HepG2 (cell line): ENCODE measurements at regions not wholly inside any gene's neighbourhood (a gene's known extent, or its start where the extent isn't known, plus 50 kb on each side); places are given as distances from the start of the nearest gene placed in this dataset.

Experiments used
- ATAC-seq: fragments of 200-7000 bp; cut with Tn5 transposase; 3 replicates; pipeline ENCODE4 v1.9.1; 2020; ENCODE audit warnings: mild to moderate bottlenecking, moderate library complexity
- BruUV-seq: library from RNA; stranded (reverse); fragments of 400-500 nt; replicated peaks from 2 replicates; lab custom pipeline; 2021; lab: Mats Ljungman, UMichigan
- CTCF ChIA-PET: fragments of 300-600 bp; formaldehyde crosslinking; extraction: SDS; loops from one replicate; lab custom pipeline; 2021; ENCODE audit warnings: low total read pairs, inconsistent platforms, low intra/inter-chr PET ratio; lab: Yijun Ruan, JAX
- POLR2A ChIA-PET: fragments of 350-600 bp; sonication (Branson Sonifier 250); formaldehyde crosslinking; loops from one replicate; lab custom pipeline; 2020; ENCODE audit warnings: antibody characterized with exemption, inconsistent platforms; lab: Yijun Ruan, JAX
- DNase-seq: peaks from one replicate; pipeline ENCODE4 v3.0.0-alpha.2; 2015; ENCODE audit warnings: low spot score
- FAIRE-seq: peaks from 3 replicates; lab custom pipeline; 2011; peaks lifted over from hg19 to GRCh38; lab: Jason Lieb, UNC
- H2AFZ ChIP-seq: one replicate; pipeline ENCODE4 v1.6.1; 2011; ENCODE audit warnings: low read length, inconsistent platforms
- H3K27ac ChIP-seq: fragments of 300-600 bp; 3 replicates; pipeline ENCODE4 v1.8.0; 2011; ENCODE audit warnings: mixed run types, mild to moderate bottlenecking, mixed read lengths, low read length, inconsistent platforms; ENCODE audit not compliant: insufficient read depth; ENCODE audit errors: extremely low read length
- H3K27me3 ChIP-seq, 2 experiments: fragments of 200-600 bp in 1 of 2; 2 replicates in 1 of 2; 3 replicates in 1 of 2; pipeline versions ENCODE4 v1.6.0 to v1.8.0; 2011; ENCODE audit warnings: low read length in 2 of 2, mild to moderate bottlenecking in 2 of 2, moderate library complexity in 2 of 2, inconsistent platforms in 1 of 2; ENCODE audit not compliant: insufficient read depth in 2 of 2, control insufficient read depth in 1 of 2
- H3K36me3 ChIP-seq, 2 experiments: fragments of 200-600 bp in 1 of 2; replicated peaks in 1 of 2; 2 replicates in 1 of 2; 3 replicates in 1 of 2; pipeline versions ENCODE4 v1.5.1 to v1.8.0; 2011; ENCODE audit warnings: low read length in 2 of 2, inconsistent platforms in 1 of 2; ENCODE audit not compliant: insufficient read depth in 2 of 2, control insufficient read depth in 1 of 2
- H3K4me1 ChIP-seq: 2 replicates; pipeline ENCODE4 v1.5.1; 2012; ENCODE audit warnings: low read length, inconsistent platforms; ENCODE audit not compliant: insufficient read depth
- H3K4me2 ChIP-seq: 2 replicates; pipeline ENCODE4 v1.6.0; 2011; ENCODE audit warnings: low read depth, low read length, inconsistent platforms
- H3K4me3 ChIP-seq, 3 experiments: fragments of 200-600 bp in 1 of 3; sonication (generic), shearing (Covaris generic) in 1 of 3; replicated peaks in 1 of 3; 2 replicates each; pipeline ENCODE4 v1.5.1; 2011 to 2016; ENCODE audit warnings: low read length in 3 of 3, inconsistent platforms in 2 of 3, low read depth in 2 of 3, mild to moderate bottlenecking in 2 of 3, control low read depth in 1 of 3, mixed read lengths in 1 of 3; ENCODE audit not compliant: insufficient read depth in 1 of 3
- H3K79me2 ChIP-seq: one replicate; pipeline ENCODE4 v1.6.1; 2011; ENCODE audit warnings: low read length, inconsistent platforms; ENCODE audit not compliant: insufficient read depth
- H3K9ac ChIP-seq: 2 replicates; pipeline ENCODE4 v1.6.0; 2011; ENCODE audit warnings: mild to moderate bottlenecking, low read depth, low read length, inconsistent platforms; ENCODE audit not compliant: insufficient read depth
- H3K9me3 ChIP-seq: 2 replicates; pipeline ENCODE4 v1.5.1; 2012; ENCODE audit warnings: mild to moderate bottlenecking, low read length
- H4K20me1 ChIP-seq: 2 replicates; pipeline ENCODE4 v1.6.0; 2011; ENCODE audit warnings: inconsistent platforms, mild to moderate bottlenecking, low read length, moderate library complexity; ENCODE audit not compliant: insufficient read depth
- DMAP1 ChIP-seq: IDR thresholded peaks from 2 replicates; pipeline ENCODE4 v1.6.1; 2016
- DZIP1 ChIP-seq: sonication (generic); formaldehyde crosslinking; IDR thresholded peaks from 2 replicates; pipeline ENCODE4 v1.5.0; 2020; ENCODE audit warnings: mild to moderate bottlenecking, missing genetic modification reagents
- MAFG ChIP-seq: sonication (generic); formaldehyde crosslinking; IDR thresholded peaks from 2 replicates; pipeline ENCODE4 v1.5.1; 2020; ENCODE audit warnings: mild to moderate bottlenecking, missing genetic modification reagents
- NFIB ChIP-seq: sonication (generic); formaldehyde crosslinking; IDR thresholded peaks from 2 replicates; pipeline ENCODE4 v1.9.0; 2021; ENCODE audit warnings: missing genetic modification reagents, mild to moderate bottlenecking, borderline replicate concordance
- PHB2 ChIP-seq: fragments of 450-650 bp; IDR thresholded peaks from 2 replicates; pipeline ENCODE4 v1.6.1; 2018; ENCODE audit not compliant: partially characterized antibody
- PPARG ChIP-seq: conservative IDR thresholded peaks from 2 replicates; pipeline ENCODE4 v1.6.1; 2016; ENCODE audit warnings: missing biosample characterization, missing genetic modification reagents
- RARG ChIP-seq: sonication (generic); formaldehyde crosslinking; IDR thresholded peaks from 2 replicates; pipeline ENCODE4 v1.4.0; 2020; ENCODE audit warnings: low read depth, mild to moderate bottlenecking, missing genetic modification reagents
- ZNF225 ChIP-seq: sonication (generic); formaldehyde crosslinking; IDR thresholded peaks from 2 replicates; pipeline ENCODE4 v1.4.0; 2020; ENCODE audit warnings: mild to moderate bottlenecking, missing genetic modification reagents
- ZNF460 ChIP-seq: sonication (generic); formaldehyde crosslinking; IDR thresholded peaks from 2 replicates; pipeline ENCODE4 v1.5.1; 2020; ENCODE audit warnings: missing genetic modification reagents, mild to moderate bottlenecking, borderline replicate concordance
- WGBS: methylation state at CpG from one replicate; pipeline ENCODE4 v1.1.6; 2017; ENCODE audit warnings: low lambda C conversion rate; 5-methylcytosine and 5-hydroxymethylcytosine counted together
- in situ Hi-C: cut with HindIII; loops from 2 replicates; pipeline ENCODE4 v1.10.0; 2017; ENCODE audit warnings: low pct_unique_long_range_greater_than_20kb; ENCODE audit not compliant: extremely low pct_ligation_motif_present
- intact Hi-C: fragments of 100-400 bp; cut with micrococcal nuclease; formaldehyde crosslinking; loops from one replicate; pipeline ENCODE4 v1.10.0; 2022; ENCODE audit not compliant: unreplicated experiment

- Histone ChIP-seq H3K27me3 (no peaks in the 10 kb centered on the region), H3K4me1 (no peaks in the 10 kb centered on the region), H3K36me3 (no peaks in the 10 kb centered on the region), H4K20me1 (no peaks in the 10 kb centered on the region), H3K9ac (no peak overlapping the region), H3K9me3 (peaks cover 84% of the 10 kb centered on the region), H2AFZ (no peak overlapping the region), H3K4me2 (no peak overlapping the region), H3K27ac (no peak overlapping the region), H3K4me3 (no peak overlapping the region), H3K79me2 (no peaks in the 10 kb centered on the region)
- DNase-seq = no peak
- POLR2A ChIA-PET = no interaction called here
- FAIRE-seq = no peak
- WGBS = 0% methylated on average over 2 of the region's 2 CpGs
- no peak for ATAC-seq
- in situ Hi-C loops = no loop called here
- intact Hi-C loops = no loop called here
- CTCF ChIA-PET = no interaction called here
- no peak for TF ChIP-seq ZNF225 (CRISPR knock-in tag)
- no TSS peak for BruUV-seq
Measured at GRCh38 chr21:20720623-20721022, 277.6 kb upstream of the NCAM2 start.

- TF ChIP-seq RARG = no peak
- no TSS peak for BruUV-seq
- Histone ChIP-seq H3K27ac (no peak overlapping the region), H3K4me3 (no peak overlapping the region), H3K9me3 (peaks cover 84% of the 10 kb centered on the region), H3K4me1 (no peaks in the 10 kb centered on the region), H3K36me3 (no peaks in the 10 kb centered on the region), H3K79me2 (no peaks in the 10 kb centered on the region), H2AFZ (no peak overlapping the region), H4K20me1 (no peaks in the 10 kb centered on the region), H3K9ac (no peak overlapping the region), H3K27me3 (no peaks in the 10 kb centered on the region), H3K4me2 (no peak overlapping the region)
- in situ Hi-C loops = no loop called here
- ChIA-PET POLR2A (no interaction called here), CTCF (no interaction called here)
- intact Hi-C loops = no loop called here
- no peak for FAIRE-seq
- WGBS = 12% methylated on average over 6 of the region's 6 CpGs
- no peak for DNase-seq
- no peak for ATAC-seq
Measured at GRCh38 chr21:20721151-20721550, 277.1 kb upstream of the NCAM2 start.

GRCh38 chr21:20728691-20729090 is 269.5 kb upstream of the NCAM2 start:
- Histone ChIP-seq H3K36me3 (no peaks in the 10 kb centered on the region), H3K79me2 (no peaks in the 10 kb centered on the region), H3K4me2 (no peak overlapping the region), H3K4me1 (no peaks in the 10 kb centered on the region), H4K20me1 (no peaks in the 10 kb centered on the region), H3K4me3 (no peak overlapping the region), H3K27ac (no peak overlapping the region), H3K27me3 (no peaks in the 10 kb centered on the region), H3K9ac (no peak overlapping the region), H3K9me3 (peaks cover 86% of the 10 kb centered on the region), H2AFZ (no peak overlapping the region)
- POLR2A ChIA-PET = no interaction called here
- no peak for ATAC-seq
- in situ Hi-C loops (no loop called here), intact Hi-C loops (no loop called here)
- CTCF ChIA-PET = no interaction called here
- 19% methylated on average over 4 of the region's 6 CpGs for WGBS
- FAIRE-seq = no peak
- no peak for DNase-seq
- no TSS peak for BruUV-seq
- no peak for TF ChIP-seq PHB2
- TF ChIP-seq ZNF460 (CRISPR knock-in tag) = no peak
- no peak for TF ChIP-seq NFIB (CRISPR knock-in tag)
- TF ChIP-seq PPARG (CRISPR knock-in tag) = no peak
- TF ChIP-seq DZIP1 (CRISPR knock-in tag) = no peak
- TF ChIP-seq DMAP1 (CRISPR knock-in tag) = no peak
- TF ChIP-seq MAFG (CRISPR knock-in tag) = no peak
